Body of pancreas (tissue), 4 donors: ENCODE measurements at regions not wholly inside any gene's neighbourhood (a gene's known extent, or its start where the extent isn't known, plus 50 kb on each side); places are given as distances from the start of the nearest gene placed in this dataset.

Source experiments
- ATAC-seq: fragments of 150-250 bp; one replicate; pipeline ENCODE4 v1.9.1; 2016
- DNase-seq, 4 donors: peaks; one replicate each; pipeline ENCODE4 v3.0.0-alpha.2; 2019
- H3K27ac ChIP-seq, 4 donors: fragments of 200-600 bp; sonication (generic); 1 replicate in 3 of 4; 2 replicates in 1 of 4; pipeline versions ENCODE4 v1.5.1 to v1.6.1; 2016 to 2019; ENCODE audit warnings: mild to moderate bottlenecking in 1 of 4, mixed read lengths in 1 of 4, moderate library complexity in 1 of 4
- H3K27me3 ChIP-seq, 2 donors: fragments of 200-600 bp; sonication (generic); one replicate each; pipeline ENCODE4 v1.6.0; 2016; ENCODE audit warnings: mild to moderate bottlenecking in 1 of 2
- H3K36me3 ChIP-seq, 2 donors: fragments of 200-600 bp; sonication (generic); replicated peaks in 1 of 2; 2 replicates each; pipeline ENCODE4 v1.5.1; 2016; ENCODE audit warnings: low read depth in 2 of 2; ENCODE audit not compliant: insufficient read depth in 1 of 2
- H3K4me1 ChIP-seq: fragments of 200-600 bp; sonication (generic); one replicate; pipeline ENCODE4 v1.6.0; 2016
- H3K4me3 ChIP-seq, 2 donors: fragments of 200-600 bp; sonication (generic); 1 replicate in 1 of 2; 2 replicates in 1 of 2; pipeline ENCODE4 v1.5.1; 2016 to 2019
- H3K9me3 ChIP-seq, 3 donors: fragments of 200-600 bp; sonication (generic); 1 replicate in 2 of 3; 2 replicates in 1 of 3; pipeline ENCODE4 v1.5.1; 2016
- POLR2A ChIP-seq, 3 donors: fragments of 450-650 bp; IDR thresholded peaks; one replicate each; pipeline ENCODE4 v1.6.1; 2016; ENCODE audit warnings: antibody characterized with exemption in 3 of 3, mild to moderate bottlenecking in 2 of 3
- WGBS, 2 donors: methylation state at CpG; one replicate each; pipeline ENCODE4 v1.1.5; 2017; 5-methylcytosine and 5-hydroxymethylcytosine counted together
- intact Hi-C: fragments of 100-400 bp; cut with DNase I; formaldehyde crosslinking; loops from one replicate; pipeline ENCODE4 v1.15.1; 2023
- TF ChIP-seq, protein P1 (sequence below), 7 experiments: fragments of 450-650 bp in 4 of 7; fragments of 200-600 bp in 3 of 7; sonication (generic) in 3 of 7; IDR thresholded peaks; one replicate each; pipeline ENCODE4 v1.5.1; 2016 to 2019; ENCODE audit warnings: antibody characterized with exemption in 7 of 7

DNA sequence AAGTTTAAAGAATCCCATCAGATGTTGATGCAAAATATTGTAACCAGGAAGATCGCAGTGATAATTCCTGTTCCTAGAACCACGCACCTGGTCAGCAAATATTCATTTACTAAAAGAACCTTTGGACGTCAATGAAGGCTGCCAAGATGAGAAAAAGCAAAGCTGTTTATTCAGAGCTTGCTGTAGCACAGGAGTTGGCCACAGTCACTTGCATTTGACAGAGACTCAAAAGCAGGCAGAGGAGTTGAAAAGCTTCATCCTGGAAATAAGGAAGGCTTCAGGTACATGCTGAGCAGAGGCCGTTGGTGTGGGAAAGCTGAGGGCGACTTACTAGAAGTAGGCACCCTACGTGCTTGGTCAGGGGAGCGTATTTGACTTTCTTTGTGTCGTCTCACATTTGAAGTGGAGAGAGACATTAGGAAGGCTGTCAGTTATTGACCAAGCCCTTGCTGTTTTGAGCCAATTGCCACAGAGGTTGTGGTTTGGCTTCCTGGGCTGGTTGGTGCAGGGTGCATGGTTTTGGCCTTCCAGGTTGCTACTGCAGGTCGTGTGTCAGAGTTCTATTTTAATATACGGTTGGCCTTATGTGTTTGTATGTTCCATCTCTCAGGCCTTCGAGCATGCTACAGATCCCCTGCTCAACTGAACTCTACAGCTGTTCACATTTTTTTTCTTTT is 289.6 kb downstream of the METTL4 start:
- ATAC-seq, result no peak
- H3K27ac ChIP-seq, result no peak overlapping the region
- WGBS, 2 donors, result 56 to 57% methylated on average over 11 of the region's 11 CpGs
- no peak overlapping the region for H3K4me3 ChIP-seq
- intact Hi-C loops, result no loop called here
- DNase-seq, result no peak
- TF ChIP-seq POLR2A (IDR thresholded peaks at IDR 0.05), result no peak
- TF ChIP-seq, protein P1, sequence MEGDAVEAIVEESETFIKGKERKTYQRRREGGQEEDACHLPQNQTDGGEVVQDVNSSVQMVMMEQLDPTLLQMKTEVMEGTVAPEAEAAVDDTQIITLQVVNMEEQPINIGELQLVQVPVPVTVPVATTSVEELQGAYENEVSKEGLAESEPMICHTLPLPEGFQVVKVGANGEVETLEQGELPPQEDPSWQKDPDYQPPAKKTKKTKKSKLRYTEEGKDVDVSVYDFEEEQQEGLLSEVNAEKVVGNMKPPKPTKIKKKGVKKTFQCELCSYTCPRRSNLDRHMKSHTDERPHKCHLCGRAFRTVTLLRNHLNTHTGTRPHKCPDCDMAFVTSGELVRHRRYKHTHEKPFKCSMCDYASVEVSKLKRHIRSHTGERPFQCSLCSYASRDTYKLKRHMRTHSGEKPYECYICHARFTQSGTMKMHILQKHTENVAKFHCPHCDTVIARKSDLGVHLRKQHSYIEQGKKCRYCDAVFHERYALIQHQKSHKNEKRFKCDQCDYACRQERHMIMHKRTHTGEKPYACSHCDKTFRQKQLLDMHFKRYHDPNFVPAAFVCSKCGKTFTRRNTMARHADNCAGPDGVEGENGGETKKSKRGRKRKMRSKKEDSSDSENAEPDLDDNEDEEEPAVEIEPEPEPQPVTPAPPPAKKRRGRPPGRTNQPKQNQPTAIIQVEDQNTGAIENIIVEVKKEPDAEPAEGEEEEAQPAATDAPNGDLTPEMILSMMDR (IDR thresholded peaks at IDR 0.05), result no peak
- no peaks in the 10 kb centered on the region for H3K27me3 ChIP-seq
- H3K4me1 ChIP-seq, result no peaks in the 10 kb centered on the region
- H3K9me3 ChIP-seq, result no peaks in the 10 kb centered on the region
- H3K36me3 ChIP-seq, result no peaks in the 10 kb centered on the region

DNA sequence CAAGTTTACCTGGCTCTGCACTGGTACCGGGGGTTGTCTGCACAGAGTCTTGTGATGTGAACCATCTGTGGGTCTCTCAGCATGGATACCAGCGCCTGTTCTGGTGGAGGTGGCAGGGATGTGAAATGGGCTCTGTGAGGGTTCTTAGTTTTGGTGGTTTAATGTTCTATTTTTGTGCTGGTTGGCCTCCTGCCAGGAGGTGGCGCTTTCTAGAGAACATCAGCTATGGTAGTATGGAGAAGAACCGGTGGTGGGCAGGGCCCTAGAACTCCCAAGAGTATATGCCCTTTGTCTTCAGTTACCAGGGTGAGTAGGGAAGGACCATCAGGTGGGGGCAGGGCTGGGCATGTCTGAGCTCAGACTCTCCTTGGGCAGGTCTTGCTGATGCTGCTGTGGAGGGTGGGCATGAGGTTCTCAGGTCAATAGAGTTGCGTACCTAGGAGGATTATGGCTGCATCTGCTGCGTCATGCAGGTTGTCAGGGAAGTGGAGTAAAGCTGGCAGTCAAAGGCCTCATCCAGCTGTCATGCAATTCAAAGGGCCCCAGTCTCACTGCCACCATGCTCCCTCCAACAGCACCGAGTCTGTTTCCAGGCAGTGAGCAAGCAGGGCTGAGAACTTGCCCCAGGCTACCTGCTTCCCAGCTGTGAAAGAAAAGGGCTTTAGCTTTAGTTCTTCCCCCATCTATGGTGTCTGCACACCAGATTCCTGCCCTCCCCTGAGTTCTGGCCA is 278.0 kb downstream of the METTL4 start:
- TF ChIP-seq, protein P1 (IDR thresholded peaks at IDR 0.05), result no peak
- TF ChIP-seq POLR2A (IDR thresholded peaks at IDR 0.05), result no peak
- DNase-seq, result no peak
- intact Hi-C loops, result no loop called here
- ATAC-seq, result no peak
- no peak overlapping the region for H3K27ac ChIP-seq
- no peak overlapping the region for H3K4me3 ChIP-seq
- no peaks in the 10 kb centered on the region for H3K36me3 ChIP-seq
- 85 to 87% methylated on average over 5 to 7 of the region's 7 CpGs for WGBS, 2 donors
- H3K27me3 ChIP-seq, result no peaks in the 10 kb centered on the region
- H3K4me1 ChIP-seq, result no peaks in the 10 kb centered on the region
- no peaks in the 10 kb centered on the region for H3K9me3 ChIP-seq

DNA sequence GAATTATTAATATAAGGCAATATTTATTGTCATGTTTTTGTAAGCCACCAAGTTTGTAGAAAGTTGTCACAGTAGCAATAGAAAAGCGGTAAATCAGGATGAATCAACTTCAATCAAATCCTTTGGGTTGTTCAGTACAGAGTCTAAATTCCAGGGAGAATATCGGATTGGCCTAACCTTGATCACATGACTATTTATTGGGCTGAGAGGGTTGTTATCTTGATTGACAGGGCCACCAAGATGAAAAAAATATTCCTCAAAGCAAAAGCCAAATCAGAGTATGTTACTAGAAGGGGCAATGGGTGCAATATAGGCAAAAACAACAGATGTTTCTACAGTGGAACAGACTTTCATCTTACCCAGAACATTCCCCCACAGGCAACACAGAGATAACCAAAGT is 270.0 kb downstream of the METTL4 start:
- peaks cover 12% of the 10 kb centered on the region for H3K4me1 ChIP-seq
- H3K9me3 ChIP-seq, result no peaks in the 10 kb centered on the region
- ATAC-seq, result no peak
- no peak for TF ChIP-seq POLR2A (IDR thresholded peaks at IDR 0.05)
- TF ChIP-seq, protein P1 (IDR thresholded peaks at IDR 0.05), result no peak
- no peak overlapping the region for H3K27ac ChIP-seq
- H3K27me3 ChIP-seq, result no peaks in the 10 kb centered on the region
- no peak overlapping the region for H3K4me3 ChIP-seq
- 85 to 100% methylated on average over 2 of the region's 2 CpGs for WGBS, 2 donors
- intact Hi-C loops, result no loop called here
- no peaks in the 10 kb centered on the region for H3K36me3 ChIP-seq
- no peak for DNase-seq

DNA sequence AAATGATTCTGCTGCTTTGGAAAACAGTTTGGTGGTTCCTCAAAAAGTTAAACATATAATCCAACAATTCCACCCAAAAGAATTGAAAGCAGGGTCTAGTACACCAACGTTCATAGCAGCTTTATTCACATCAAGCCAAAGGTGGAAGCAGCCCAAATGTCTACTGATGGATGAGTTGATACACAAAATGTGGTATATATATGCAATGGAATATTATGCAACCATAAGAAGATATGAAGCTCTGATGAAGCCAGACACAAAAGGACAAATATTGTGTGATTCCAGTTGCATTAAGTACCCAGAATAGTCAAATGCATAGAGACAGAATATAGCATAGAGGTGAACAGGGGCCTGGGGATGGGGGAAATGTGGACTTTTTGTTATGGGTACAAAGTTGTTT is 269.3 kb downstream of the METTL4 start:
- Histone ChIP-seq H3K36me3 (no peaks in the 10 kb centered on the region), H3K27me3 (no peaks in the 10 kb centered on the region), H3K4me1 (peaks cover 12% of the 10 kb centered on the region), H3K9me3 (no peaks in the 10 kb centered on the region), H3K4me3 (no peak overlapping the region), H3K27ac (no peak overlapping the region)
- intact Hi-C loops, result no loop called here
- DNase-seq (no peak), ATAC-seq (no peak)
- TF ChIP-seq POLR2A (IDR thresholded peaks at IDR 0.05), result no peak
- TF ChIP-seq, protein P1 (IDR thresholded peaks at IDR 0.05), result no peak
- WGBS, 2 donors, result 21 to 43% methylated on average over 1 of the region's 1 CpG
